ENCODE measurements at regions not wholly inside any gene's neighbourhood (a gene's known extent, or its start where the extent isn't known, plus 50 kb on each side); places are given as distances from the start of the nearest gene placed in this dataset.

DNA sequence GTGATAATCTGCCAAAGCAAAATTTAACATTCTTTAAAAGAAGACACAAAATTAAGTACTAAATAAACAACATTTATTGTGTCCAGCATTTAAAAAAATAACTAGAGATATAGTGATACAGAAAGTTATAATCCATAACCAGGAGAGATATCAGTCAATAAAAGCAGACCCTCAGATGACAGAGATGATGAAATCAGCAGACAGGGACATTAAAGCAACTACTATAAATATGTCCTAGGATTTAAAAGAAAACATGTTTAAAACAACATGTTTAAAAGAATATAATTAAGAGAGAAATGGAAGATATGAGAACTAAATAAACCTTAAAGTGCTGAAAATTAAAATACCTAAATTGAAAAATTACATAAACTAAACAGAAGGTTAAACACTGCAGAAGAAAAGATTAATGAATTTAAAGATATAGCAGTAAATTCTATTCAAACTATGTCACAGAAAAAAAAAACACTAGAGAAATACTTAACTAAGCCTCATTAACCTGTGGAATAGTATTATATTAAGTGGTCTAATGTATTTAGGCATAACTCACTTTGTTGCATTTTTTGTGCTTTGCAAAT, 261.2 kb upstream of the NR5A2 start:
- H3K9me3 Mint-ChIP-seq, result peaks cover 15% of the 10 kb centered on the region
- H3K4me3 Mint-ChIP-seq, result no peak overlapping the region
- no peaks in the 10 kb centered on the region for H3K4me1 Mint-ChIP-seq
- H3K9me3 ChIP-seq (ENCODE audit: control insufficient read depth, low read length), result peaks cover 11% of the 10 kb centered on the region
- no peak for DNase-seq
- no peak overlapping the region for H3K27ac Mint-ChIP-seq
- H3K9ac ChIP-seq (ENCODE audit: extremely low read depth, low read length, poor library complexity, severe bottlenecking), result no peak overlapping the region
- no peak overlapping the region for H3K27ac ChIP-seq (ENCODE audit: low read depth, low read length)
- H3K4me3 ChIP-seq (ENCODE audit: low read length), result no peak overlapping the region
- H3K36me3 Mint-ChIP-seq (ENCODE audit: low read depth), result no peaks in the 10 kb centered on the region
- no peaks in the 10 kb centered on the region for H3K4me1 ChIP-seq (ENCODE audit: control insufficient read depth, insufficient read depth, low read length)
- no peaks in the 10 kb centered on the region for H3K27me3 ChIP-seq (ENCODE audit: control insufficient read depth, insufficient read depth, low read length, poor library complexity, severe bottlenecking)
- H3K36me3 ChIP-seq (ENCODE audit: control insufficient read depth, insufficient read depth, low read length), result no peaks in the 10 kb centered on the region
- TF ChIP-seq, protein P1, sequence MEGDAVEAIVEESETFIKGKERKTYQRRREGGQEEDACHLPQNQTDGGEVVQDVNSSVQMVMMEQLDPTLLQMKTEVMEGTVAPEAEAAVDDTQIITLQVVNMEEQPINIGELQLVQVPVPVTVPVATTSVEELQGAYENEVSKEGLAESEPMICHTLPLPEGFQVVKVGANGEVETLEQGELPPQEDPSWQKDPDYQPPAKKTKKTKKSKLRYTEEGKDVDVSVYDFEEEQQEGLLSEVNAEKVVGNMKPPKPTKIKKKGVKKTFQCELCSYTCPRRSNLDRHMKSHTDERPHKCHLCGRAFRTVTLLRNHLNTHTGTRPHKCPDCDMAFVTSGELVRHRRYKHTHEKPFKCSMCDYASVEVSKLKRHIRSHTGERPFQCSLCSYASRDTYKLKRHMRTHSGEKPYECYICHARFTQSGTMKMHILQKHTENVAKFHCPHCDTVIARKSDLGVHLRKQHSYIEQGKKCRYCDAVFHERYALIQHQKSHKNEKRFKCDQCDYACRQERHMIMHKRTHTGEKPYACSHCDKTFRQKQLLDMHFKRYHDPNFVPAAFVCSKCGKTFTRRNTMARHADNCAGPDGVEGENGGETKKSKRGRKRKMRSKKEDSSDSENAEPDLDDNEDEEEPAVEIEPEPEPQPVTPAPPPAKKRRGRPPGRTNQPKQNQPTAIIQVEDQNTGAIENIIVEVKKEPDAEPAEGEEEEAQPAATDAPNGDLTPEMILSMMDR (conservative IDR thresholded peaks at IDR 0.05), result no peak
- H3K27me3 Mint-ChIP-seq (ENCODE audit: insufficient read depth), result no peaks in the 10 kb centered on the region

DNA sequence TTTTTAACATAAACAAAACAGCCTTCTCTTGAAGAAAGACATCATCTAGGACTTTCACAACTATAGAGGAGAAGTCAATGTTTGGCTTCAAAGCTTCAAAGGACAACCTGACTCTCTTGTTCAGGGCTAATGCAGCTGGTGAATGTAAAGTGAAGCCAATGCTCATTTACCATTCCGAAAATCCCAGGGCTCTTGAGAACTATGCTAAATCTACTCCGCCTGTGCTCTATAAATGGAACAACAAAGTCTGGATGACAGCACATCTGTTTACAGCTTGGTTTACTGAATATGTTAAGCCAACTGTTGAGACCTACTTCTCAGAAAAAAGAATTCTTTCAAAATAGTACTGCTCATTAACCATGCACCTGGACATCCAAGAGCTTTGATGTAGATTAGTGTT, 259.8 kb upstream of the NR5A2 start:
- TF ChIP-seq, protein P1 (conservative IDR thresholded peaks at IDR 0.05), result no peak
- Mint-ChIP-seq H3K27ac (no peak overlapping the region), H3K36me3 (ENCODE audit: low read depth) (no peaks in the 10 kb centered on the region), H3K9me3 (peaks cover 15% of the 10 kb centered on the region), H3K4me3 (no peak overlapping the region), H3K27me3 (ENCODE audit: insufficient read depth) (no peaks in the 10 kb centered on the region), H3K4me1 (no peaks in the 10 kb centered on the region)
- no peak overlapping the region for H3K9ac ChIP-seq (ENCODE audit: extremely low read depth, low read length, poor library complexity, severe bottlenecking)
- no peaks in the 10 kb centered on the region for H3K4me1 ChIP-seq (ENCODE audit: control insufficient read depth, insufficient read depth, low read length)
- DNase-seq, result no peak
- no peaks in the 10 kb centered on the region for H3K36me3 ChIP-seq (ENCODE audit: control insufficient read depth, insufficient read depth, low read length)
- H3K9me3 ChIP-seq (ENCODE audit: control insufficient read depth, low read length), result peaks cover 11% of the 10 kb centered on the region
- H3K27ac ChIP-seq (ENCODE audit: low read depth, low read length), result no peak overlapping the region
- WGBS, 2 experiments (ENCODE audit: insufficient coverage in 1 of 2, insufficient read length in 1 of 2), result 96 to 97% methylated on average over 2 of the region's 2 CpGs
- H3K4me3 ChIP-seq (ENCODE audit: low read length), result no peak overlapping the region
- no peaks in the 10 kb centered on the region for H3K27me3 ChIP-seq (ENCODE audit: control insufficient read depth, insufficient read depth, low read length, poor library complexity, severe bottlenecking)

DNA sequence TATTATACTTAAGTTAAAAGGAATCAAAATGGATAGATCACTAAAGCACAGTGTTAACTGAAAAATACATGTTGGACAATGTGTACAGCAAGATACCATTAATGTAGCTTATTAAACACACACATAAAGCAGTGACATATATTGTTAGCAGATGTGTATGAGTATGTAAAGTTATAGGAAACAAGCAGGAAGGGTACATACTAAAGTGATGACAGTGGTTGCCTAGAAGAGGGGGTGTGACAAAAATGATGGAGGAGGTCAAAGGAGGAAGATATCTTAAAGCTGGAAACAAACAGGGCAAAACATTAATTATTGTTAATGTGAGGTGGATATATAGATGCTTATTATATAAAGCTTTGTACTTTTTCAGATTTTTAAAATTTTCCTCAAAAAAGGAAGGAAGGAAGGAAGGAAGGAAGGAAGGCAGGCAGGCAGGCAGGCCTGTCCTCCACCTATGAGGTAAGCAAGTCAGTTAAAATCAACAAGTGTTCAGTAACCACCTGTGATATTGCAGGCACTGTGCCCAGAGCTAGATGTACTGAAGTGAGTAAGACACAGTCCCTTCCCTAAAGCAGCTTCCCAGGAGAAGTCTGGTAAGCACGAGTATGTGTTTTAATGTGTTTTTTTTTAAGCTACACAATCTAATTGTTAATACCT, 252.9 kb upstream of the NR5A2 start:
- Mint-ChIP-seq H3K9me3 (no peaks in the 10 kb centered on the region), H3K27me3 (ENCODE audit: insufficient read depth) (no peaks in the 10 kb centered on the region), H3K4me1 (no peaks in the 10 kb centered on the region), H3K4me3 (no peak overlapping the region), H3K36me3 (ENCODE audit: low read depth) (no peaks in the 10 kb centered on the region), H3K27ac (no peak overlapping the region)
- WGBS, 2 experiments (ENCODE audit: insufficient coverage in 1 of 2, insufficient read length in 1 of 2), result no CpG with 5 or more reads among the region's 1 CpG
- Histone ChIP-seq H3K27me3 (ENCODE audit: control insufficient read depth, insufficient read depth, low read length, poor library complexity, severe bottlenecking) (no peaks in the 10 kb centered on the region), H3K9me3 (ENCODE audit: control insufficient read depth, low read length) (no peaks in the 10 kb centered on the region), H3K27ac (ENCODE audit: low read depth, low read length) (no peak overlapping the region), H3K4me3 (ENCODE audit: low read length) (no peak overlapping the region), H3K9ac (ENCODE audit: extremely low read depth, low read length, poor library complexity, severe bottlenecking) (no peak overlapping the region), H3K4me1 (ENCODE audit: control insufficient read depth, insufficient read depth, low read length) (no peaks in the 10 kb centered on the region), H3K36me3 (ENCODE audit: control insufficient read depth, insufficient read depth, low read length) (no peaks in the 10 kb centered on the region)
- TF ChIP-seq, protein P1 (conservative IDR thresholded peaks at IDR 0.05), result no peak
- DNase-seq, result no peak

Data from endodermal cell (in vitro differentiated cells).